ENCODE measurements at regions not wholly inside any gene's neighbourhood (a gene's known extent, or its start where the extent isn't known, plus 50 kb on each side); places are given as distances from the start of the nearest gene placed in this dataset.

DNA sequence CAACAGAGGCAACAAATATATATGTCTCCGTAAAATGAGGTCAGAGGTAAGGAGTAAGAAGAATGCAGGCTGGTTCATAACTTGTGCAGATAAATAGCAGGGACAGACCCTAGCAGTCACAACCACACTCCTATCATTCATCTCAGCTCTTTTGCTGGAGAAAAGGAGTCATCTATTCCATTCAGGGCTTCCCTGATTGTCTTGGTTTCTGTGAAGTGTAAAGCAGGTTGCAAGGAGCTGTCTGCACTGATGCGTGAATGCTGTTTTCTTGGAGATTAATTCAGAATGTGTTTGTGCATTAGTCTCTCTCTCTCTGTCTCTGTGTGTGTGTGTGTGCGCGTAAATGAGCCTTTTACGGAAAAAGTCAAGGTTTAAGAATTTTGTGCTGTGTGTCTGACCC, 643.3 kb upstream of the SORCS1 start:
- Histone ChIP-seq H3K4me1 (no peaks in the 10 kb centered on the region), H3K27ac (no peak overlapping the region), H3K4me3 (no peak overlapping the region), H3K36me3 (no peaks in the 10 kb centered on the region), H3K27me3 (no peaks in the 10 kb centered on the region), H3K9me3 (no peaks in the 10 kb centered on the region)
- intact Hi-C loops (cut with DNase I; ENCODE audit: low total_unique reads): no loop called here
- TF ChIP-seq, protein P1, sequence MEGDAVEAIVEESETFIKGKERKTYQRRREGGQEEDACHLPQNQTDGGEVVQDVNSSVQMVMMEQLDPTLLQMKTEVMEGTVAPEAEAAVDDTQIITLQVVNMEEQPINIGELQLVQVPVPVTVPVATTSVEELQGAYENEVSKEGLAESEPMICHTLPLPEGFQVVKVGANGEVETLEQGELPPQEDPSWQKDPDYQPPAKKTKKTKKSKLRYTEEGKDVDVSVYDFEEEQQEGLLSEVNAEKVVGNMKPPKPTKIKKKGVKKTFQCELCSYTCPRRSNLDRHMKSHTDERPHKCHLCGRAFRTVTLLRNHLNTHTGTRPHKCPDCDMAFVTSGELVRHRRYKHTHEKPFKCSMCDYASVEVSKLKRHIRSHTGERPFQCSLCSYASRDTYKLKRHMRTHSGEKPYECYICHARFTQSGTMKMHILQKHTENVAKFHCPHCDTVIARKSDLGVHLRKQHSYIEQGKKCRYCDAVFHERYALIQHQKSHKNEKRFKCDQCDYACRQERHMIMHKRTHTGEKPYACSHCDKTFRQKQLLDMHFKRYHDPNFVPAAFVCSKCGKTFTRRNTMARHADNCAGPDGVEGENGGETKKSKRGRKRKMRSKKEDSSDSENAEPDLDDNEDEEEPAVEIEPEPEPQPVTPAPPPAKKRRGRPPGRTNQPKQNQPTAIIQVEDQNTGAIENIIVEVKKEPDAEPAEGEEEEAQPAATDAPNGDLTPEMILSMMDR (IDR thresholded peaks at IDR 0.05): no peak
- no peak for TF ChIP-seq POLR2A (IDR thresholded peaks at IDR 0.05)
- DNase-seq: no peak

DNA sequence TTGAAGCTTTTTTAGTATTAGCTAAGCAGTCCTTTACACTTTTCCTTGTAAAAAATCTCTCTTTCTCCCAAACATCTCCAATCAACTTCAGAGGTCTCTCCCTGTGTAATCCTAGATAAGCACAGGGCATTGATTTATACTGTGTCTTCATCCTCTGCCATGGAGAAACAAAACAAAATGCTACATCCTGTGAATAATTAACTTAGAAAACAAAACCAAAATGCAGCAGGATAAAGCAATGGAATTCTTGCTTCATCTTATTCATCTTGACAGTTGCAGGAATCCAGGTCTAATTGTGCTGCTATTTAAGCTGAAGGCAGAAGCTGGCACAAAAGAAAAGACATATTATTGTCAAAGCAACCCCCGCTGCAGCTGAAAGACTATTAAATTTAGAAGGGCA, 641.5 kb upstream of the SORCS1 start:
- Histone ChIP-seq H3K27me3 (no peaks in the 10 kb centered on the region), H3K27ac (no peak overlapping the region), H3K4me1 (no peaks in the 10 kb centered on the region), H3K9me3 (no peaks in the 10 kb centered on the region), H3K36me3 (no peaks in the 10 kb centered on the region), H3K4me3 (no peak overlapping the region)
- intact Hi-C loops (cut with DNase I; ENCODE audit: low total_unique reads): no loop called here
- no peak for DNase-seq
- no peak for TF ChIP-seq POLR2A (IDR thresholded peaks at IDR 0.05)
- TF ChIP-seq, protein P1 (IDR thresholded peaks at IDR 0.05): no peak

DNA sequence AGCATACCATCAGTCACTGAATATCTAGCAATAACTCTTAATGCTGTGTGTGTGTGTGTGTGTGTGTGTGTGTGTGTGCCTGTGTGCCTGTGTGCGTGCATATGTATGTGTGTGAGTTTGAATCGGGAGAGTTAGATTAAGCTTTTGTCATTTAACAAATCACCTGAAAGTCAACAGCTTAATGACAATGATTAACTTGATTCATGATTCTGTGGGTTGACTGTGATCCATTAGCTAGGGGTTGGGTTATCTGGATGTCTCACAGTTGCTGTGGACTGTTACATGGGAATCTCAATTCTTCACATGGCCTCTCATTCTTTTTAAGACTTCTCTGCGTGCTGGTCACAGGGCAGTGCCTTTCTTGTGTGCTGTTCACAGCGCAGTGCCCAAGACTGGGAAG, 639.0 kb upstream of the SORCS1 start:
- TF ChIP-seq, protein P1 (IDR thresholded peaks at IDR 0.05): no peak
- no peak for TF ChIP-seq POLR2A (IDR thresholded peaks at IDR 0.05)
- no peak for DNase-seq
- Histone ChIP-seq H3K4me3 (no peak overlapping the region), H3K27me3 (no peaks in the 10 kb centered on the region), H3K9me3 (no peaks in the 10 kb centered on the region), H3K36me3 (no peaks in the 10 kb centered on the region), H3K27ac (no peak overlapping the region), H3K4me1 (no peaks in the 10 kb centered on the region)
- intact Hi-C loops (cut with DNase I; ENCODE audit: low total_unique reads): no loop called here

DNA sequence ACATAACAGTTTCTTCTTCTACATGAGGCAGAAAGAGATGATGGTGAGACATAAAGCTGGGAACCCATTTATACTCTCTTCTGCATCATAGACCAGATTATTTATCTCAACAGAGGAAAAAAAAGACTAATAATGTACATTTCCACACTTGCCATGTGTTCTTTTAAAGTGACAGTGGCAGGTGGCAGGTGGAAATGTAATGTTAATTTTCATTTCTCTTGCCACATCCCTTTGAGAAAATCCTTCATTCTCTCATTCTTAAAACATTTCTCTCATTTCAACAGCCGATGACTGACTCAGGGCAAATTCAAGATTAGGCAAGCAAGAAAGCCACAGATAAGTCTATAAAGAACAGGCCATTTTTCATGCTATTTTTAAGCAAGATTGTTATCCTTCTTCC, 635.6 kb upstream of the SORCS1 start:
- Histone ChIP-seq H3K4me1 (no peaks in the 10 kb centered on the region), H3K27me3 (no peaks in the 10 kb centered on the region), H3K36me3 (no peaks in the 10 kb centered on the region), H3K27ac (no peak overlapping the region), H3K9me3 (no peaks in the 10 kb centered on the region), H3K4me3 (no peak overlapping the region)
- TF ChIP-seq POLR2A (IDR thresholded peaks at IDR 0.05): no peak
- TF ChIP-seq, protein P1 (IDR thresholded peaks at IDR 0.05): no peak
- no peak for DNase-seq
- intact Hi-C loops (cut with DNase I; ENCODE audit: low total_unique reads): no loop called here

DNA sequence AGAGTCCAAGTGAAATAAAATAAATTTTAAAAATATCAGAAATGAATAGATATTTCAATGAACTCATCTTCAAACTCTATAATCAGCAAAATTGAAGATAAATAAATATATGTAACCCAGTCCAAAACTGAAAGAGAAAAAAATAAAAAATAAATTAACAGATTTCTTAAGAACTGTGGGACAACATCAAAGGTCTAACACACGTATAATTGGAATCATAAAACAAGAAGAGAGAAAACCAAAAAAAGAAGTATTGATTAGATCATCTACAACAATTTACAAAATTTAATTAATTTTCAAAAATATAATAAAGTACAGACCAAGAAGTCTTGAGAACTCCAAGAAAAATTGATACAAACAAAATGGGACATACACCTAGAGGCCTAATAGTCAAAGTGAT, 625.8 kb upstream of the SORCS1 start:
- H3K4me1 ChIP-seq: no peaks in the 10 kb centered on the region
- no peak for DNase-seq
- H3K9me3 ChIP-seq: no peaks in the 10 kb centered on the region
- H3K36me3 ChIP-seq: no peaks in the 10 kb centered on the region
- no peak overlapping the region for H3K4me3 ChIP-seq
- H3K27me3 ChIP-seq: no peaks in the 10 kb centered on the region
- intact Hi-C loops (cut with DNase I; ENCODE audit: low total_unique reads): no loop called here
- no peak for TF ChIP-seq POLR2A (IDR thresholded peaks at IDR 0.05)
- TF ChIP-seq, protein P1 (IDR thresholded peaks at IDR 0.05): no peak
- no peak overlapping the region for H3K27ac ChIP-seq

Data from uterus (tissue), 3 donors.